Gastroesophageal sphincter (tissue), 3 donors: ENCODE measurements at regions not wholly inside any gene's neighbourhood (a gene's known extent, or its start where the extent isn't known, plus 50 kb on each side); places are given as distances from the start of the nearest gene placed in this dataset.

Source experiments
- CTCF ChIP-seq, 4 experiments: fragments of 200-600 bp in 2 of 4; fragments of 450-650 bp in 2 of 4; sonication (generic) in 1 of 4; IDR thresholded peaks; one replicate each; pipeline ENCODE4 v1.5.1; 2017 to 2019; ENCODE audit warnings: antibody characterized with exemption in 4 of 4, mild to moderate bottlenecking in 2 of 4, moderate library complexity in 2 of 4
- EP300 ChIP-seq: sonication (generic); formaldehyde crosslinking; IDR thresholded peaks from one replicate; pipeline ENCODE4 v1.6.1; 2017; ENCODE audit warnings: antibody characterized with exemption, mild to moderate bottlenecking
- POLR2A ChIP-seq, 2 donors: fragments of 450-650 bp; IDR thresholded peaks; one replicate each; pipeline ENCODE4 v1.6.1; 2017; ENCODE audit warnings: antibody characterized with exemption in 2 of 2, mild to moderate bottlenecking in 2 of 2, moderate library complexity in 1 of 2
- POLR2AphosphoS5 ChIP-seq: sonication (generic); formaldehyde crosslinking; IDR thresholded peaks from one replicate; pipeline ENCODE4 v1.6.1; 2017; ENCODE audit warnings: antibody characterized with exemption

GRCh38 chr5:125017796-125018195, 271.4 kb upstream of the ZNF608 start:
- no peak for TF ChIP-seq CTCF (IDR thresholded peaks at IDR 0.05)
- no peak for TF ChIP-seq POLR2AphosphoS5
- no peak for TF ChIP-seq EP300
- no peak for TF ChIP-seq POLR2A (IDR thresholded peaks at IDR 0.05)
